HG02840 (cell line): ENCODE measurements at regions not wholly inside any gene's neighbourhood (a gene's known extent, or its start where the extent isn't known, plus 50 kb on each side); places are given as distances from the start of the nearest gene placed in this dataset.
"Not testable (repeated sequence)": the region's sequence is repeated elsewhere in the genome, so short reads cannot be mapped to it uniquely, and the experiment has no call there.

Experiments used
- ATAC-seq: cut with Tn5 transposase; IDR thresholded peaks from one replicate; pipeline ENCODE4 v1.9.1; 2021; ENCODE audit warnings: mild to moderate bottlenecking, moderate library complexity, moderate number of reproducible peaks; ENCODE audit not compliant: unreplicated experiment, low FRiP score

DNA sequence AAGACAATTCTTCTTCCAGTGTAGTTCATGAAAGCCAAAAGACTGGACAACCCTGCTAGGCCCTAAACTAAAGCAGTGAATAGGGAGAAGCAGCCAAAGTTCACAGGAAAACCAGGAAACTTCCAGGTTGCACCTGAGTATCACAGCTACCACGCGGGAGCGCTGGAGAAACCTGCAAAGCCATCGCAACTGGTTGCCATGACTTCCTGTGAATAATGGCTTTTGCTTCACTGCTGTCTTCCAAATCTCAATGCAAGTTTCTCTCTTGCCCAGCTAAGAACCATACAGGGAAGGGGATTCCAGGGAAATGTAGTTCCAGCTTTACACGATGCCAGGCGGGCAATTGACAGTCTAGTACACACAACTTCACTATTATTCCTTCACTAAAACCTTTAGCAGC, 114.1 kb downstream of the GXYLT1 start:
- no peak for ATAC-seq

DNA sequence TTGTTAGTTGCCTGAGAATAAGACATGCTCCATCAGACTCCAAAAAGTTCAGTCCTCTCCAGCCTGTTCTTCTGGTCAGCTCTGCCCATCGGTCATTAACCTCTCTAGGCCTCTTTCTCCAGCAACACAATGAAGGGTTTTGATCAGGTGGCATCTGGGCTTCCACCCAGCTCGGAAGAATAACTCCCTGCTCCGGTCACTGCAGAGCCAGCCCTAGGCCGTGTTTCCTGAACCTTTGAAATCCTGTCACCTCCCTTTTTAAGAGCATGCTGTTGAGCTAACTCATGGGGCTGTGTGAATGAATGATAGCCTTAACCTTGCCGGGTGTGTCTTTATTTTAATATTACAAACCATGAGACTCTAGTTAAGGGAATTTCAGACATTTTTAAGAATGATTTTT, 117.1 kb downstream of the GXYLT1 start:
- no peak for ATAC-seq

DNA sequence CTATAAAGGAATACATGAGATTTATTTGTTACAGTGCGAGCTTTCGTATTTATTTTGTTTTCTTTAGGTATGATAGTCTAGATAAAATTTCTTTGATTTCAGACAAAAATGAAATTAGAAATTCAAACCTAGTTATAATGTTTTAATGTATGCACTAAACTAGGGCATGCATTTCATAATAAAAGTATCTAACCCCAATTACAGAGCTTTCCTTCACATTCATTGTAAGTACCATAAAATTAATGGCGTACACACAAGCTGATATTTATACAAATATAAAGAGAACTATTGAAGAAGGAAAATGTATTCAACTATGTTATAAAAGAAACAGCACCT, 120.2 kb downstream of the GXYLT1 start:
- ATAC-seq, result no peak

DNA sequence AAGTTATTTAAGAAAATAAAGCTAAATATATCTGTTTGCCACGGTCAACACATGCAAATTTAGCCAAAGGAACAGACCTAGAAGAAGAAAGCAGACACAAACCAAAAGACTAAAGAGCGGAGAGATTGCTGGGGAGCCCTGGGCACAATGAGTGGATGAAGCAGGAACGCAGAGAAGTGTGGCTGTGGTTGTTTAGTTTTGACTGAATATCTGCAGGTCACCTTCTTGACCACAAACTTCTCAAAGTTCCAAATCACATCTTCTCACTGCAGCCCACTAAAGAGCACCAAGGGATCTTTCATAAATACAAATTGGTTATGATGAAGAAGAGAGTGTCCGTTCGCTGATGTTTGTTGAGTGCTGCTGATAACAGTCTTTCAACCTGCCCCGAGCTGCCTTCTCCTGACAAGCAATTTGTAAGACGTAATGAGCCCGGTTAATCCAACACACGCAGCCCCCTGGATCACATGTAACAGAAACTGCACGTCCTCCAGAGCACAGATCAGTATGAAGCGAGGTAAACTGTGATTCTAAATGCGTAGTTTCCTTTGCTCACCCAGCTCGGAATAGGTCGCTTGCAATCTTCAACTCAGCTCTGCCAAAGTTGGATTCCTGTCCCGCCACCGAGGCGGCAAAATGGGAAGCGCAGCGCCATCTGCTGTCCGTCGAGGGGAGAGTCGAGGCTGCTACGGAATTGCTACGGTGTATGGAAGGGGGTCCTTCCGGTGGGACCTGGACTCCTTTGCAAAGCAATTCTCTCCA, 120.8 kb downstream of the GXYLT1 start:
- peak; percentile 63 for ATAC-seq

DNA sequence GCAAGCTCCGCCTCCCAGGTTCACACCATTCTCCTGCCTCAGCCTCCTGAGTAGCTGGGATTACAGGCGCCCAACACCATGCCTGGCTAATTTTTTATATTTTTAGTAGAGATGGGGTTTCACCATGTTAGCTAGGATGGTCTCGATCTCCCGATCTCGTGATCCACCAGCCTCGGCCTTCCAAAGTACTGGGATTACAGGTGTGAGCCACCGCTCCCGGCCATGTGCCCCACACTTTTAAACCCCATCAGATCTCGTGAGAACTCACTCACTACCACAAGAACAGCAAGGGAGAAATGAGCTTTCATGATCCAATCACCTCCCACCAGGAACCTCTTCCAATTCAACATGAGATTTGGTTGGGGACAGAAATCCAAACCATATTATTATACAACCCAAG, 122.7 kb downstream of the GXYLT1 start:
- not testable (repeated sequence) for ATAC-seq

DNA sequence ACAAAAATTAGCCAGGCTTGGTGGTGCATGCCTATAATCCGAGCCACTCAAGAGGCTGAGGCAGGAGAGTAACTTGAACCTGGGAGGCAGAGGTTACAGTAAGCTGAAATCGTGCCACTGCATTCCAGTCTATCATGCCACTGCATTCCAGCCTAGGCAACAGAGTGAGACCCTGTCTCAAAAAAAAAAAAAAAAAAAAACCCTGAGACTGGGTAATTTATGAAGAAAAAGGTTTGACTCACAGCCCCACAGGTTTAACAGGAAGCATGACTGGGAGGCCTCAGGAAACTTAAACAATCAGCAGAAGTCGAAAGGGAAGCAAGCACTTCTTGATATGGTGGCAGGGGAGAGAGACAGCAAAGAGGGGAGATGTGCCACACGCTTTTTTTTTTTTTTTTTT, 123.2 kb downstream of the GXYLT1 start:
- no peak for ATAC-seq

DNA sequence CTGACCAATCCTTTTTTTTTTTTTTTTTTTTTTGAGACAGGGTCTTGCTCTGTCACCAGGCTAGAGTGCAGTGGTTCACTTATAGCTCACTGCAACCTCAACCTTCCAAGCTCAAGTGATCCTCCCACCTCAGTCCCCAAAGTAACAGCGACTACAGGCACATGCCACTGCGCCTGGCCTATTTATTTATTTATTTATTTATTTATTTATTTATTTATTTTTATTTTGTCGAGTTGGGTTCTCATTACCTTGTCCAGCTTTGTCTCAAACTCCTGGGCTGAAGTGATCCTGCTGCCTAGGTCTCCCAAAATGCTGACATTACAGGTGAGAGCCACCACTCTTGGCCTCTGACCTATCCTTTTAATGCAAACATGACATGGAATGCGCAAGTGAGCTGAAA, 124.4 kb downstream of the GXYLT1 start:
- no peak for ATAC-seq

DNA sequence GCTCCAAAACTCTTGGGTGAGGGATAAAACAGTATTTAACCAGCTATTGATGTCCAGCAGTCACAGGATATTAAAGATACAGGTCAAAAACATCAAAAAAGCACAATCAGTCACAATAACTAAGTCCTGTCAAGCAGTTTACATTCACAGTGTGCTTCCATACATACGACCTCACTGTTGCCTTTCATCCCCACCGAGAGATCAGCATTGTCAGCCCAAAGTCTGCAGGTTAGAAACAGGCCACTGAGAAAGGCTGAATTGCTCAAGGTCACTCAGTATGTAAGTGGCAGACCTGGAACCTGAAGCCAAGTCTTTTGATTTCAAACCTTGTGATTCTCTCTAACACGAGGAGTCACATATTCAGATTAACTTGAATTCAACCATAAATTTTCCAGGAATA, 124.9 kb downstream of the GXYLT1 start:
- no peak for ATAC-seq

DNA sequence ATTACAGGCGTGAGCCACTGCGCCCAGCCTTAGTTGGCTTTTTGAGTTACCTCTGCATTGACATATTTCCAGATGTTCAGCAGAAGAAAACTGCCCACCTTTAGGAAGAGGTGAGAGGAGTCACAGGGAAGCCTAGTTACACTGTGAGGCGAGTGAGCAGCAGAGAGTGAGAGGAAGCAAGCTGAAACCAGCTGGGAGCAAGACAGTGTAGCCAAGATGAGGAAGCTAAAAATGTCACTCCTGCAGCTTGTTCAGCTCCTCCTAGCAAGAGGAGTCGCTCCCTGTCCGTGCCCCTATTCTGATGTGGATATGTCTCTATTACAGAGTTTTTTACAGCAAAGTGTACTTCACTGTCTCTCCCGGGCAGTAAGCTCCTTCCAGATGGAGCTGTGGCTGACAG, 127.6 kb downstream of the GXYLT1 start:
- ATAC-seq, result no peak

DNA sequence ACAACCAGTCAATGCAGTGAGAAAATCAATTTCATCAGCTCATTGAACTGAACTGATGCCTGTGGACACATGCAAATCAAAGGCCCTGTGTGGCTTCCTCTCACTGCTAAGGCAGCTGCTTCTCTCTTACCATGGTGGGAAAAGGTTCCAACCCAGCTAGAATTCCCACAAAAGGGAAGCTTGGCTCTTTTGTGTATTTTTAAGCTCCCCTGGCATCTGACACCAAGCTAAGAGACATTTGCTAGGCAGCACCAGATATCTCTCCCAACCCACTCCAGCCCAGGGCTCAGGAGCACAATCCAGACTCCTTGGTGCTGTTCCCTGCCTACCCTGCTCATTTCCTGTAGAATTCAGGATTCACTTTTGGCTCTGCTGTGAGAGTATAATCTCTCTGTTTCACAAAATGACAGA, 129.6 kb downstream of the GXYLT1 start:
- ATAC-seq, result no peak

DNA sequence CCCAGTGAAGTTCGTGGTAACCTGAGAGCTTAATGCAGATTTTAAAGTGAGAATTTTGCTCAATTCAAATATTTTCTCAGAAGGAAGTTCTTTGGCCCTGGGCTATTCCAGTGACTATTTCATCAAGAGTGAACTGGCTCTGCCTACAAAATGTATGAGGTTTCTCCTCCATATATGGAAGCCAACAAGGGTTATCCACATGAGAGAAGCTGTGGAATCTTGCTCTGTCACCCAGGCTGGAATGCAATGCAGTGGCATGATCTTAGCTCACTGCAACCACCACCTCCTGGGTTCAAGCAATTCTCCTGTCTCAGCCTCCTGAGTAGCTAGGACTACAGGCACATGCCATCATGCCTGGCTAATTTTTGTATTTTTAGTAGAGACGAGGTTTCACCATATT, 132.2 kb downstream of the GXYLT1 start:
- ATAC-seq, result not testable (repeated sequence)

DNA sequence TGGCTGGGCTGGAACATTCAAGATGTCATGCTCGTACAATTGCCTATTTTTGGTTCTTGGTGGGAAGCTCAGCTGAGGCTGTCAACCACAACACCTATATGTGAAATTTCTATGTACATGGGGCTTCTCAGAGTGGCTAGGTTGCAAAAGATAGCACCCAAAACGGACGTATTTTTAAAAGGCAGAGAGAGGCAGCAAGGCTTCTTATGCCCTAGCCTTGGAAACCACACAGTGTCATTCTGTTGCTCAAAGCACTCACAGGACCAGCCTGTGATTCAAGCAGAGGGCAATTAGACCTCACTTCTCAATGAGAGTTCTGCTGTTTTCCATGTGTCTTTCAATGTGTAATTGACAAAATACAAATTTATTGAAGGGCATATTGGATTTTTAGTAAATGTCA, 134.0 kb downstream of the GXYLT1 start:
- no peak for ATAC-seq

DNA sequence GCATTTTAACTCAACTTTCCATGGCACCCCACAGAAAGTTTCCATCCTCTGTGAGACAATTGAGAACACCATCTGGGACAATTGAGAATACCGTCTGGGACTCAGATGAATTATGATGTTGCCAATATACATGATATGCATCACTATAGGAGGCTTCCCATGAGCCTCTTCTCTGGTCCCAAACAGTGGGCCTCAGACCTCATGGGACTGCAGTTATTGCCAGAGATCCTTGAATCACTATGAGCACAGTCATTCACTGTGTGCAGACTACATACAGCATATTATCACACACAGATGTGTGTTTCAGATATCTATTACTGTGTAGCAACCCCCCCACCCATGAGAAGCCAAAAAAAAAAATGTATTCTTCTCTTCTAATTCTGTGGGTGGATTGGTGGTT, 134.4 kb downstream of the GXYLT1 start:
- no peak for ATAC-seq

DNA sequence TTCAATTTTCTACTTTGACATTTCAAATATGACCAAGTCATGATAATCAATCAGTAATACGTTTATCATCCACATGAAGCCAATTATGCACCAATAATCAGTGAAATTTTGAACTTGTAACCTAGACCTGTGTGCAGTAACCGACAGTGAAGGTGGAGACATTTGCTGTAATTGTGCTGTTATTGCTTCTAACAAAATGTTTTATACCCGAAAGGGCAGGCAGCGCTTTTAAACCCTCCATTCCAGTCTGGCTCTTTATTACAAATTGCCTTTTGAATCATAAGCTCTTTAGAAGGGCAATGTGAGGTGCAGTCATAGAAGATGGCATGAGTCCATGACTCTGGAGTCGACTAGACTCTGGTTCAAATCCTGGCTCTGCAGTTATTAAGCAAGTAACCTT, 135.7 kb downstream of the GXYLT1 start:
- no peak for ATAC-seq

DNA sequence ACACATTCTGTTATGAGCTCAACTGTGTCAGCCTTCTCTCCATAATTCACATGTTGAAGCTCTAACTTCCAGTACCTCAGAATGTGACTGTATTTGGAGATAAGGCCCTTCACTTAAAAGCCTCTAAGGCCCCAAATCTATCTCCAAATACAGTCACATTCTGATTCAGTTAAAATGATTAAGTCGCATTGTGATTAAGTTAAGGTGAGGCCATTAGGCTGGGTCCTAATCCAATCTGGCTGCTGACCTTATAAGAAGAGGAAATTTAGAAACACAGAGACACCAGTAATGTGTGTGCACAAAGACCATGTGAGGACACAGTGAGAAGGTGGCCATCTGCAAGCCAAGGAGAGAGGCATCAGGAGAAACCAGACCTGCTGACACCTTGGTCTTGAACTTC, 141.6 kb downstream of the GXYLT1 start:
- ATAC-seq, result no peak

DNA sequence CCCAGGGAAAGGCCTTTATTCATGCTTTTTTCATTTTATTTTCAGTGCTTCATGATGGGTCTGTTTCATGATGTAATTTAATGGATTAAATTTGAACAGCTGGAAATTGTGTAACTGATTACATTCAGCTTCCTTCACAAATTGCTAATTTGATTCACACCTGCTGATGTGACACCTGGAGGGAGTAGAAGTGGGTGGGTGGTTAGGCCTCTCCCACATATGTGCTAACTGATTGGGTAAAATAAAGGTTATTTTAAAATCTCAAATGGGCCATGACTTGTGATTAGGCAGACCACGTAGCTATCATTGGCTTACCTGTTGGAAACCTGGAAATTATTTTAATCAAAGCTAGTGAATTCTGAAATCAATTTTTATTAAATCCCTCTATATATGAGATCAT, 142.1 kb downstream of the GXYLT1 start:
- ATAC-seq, result no peak

DNA sequence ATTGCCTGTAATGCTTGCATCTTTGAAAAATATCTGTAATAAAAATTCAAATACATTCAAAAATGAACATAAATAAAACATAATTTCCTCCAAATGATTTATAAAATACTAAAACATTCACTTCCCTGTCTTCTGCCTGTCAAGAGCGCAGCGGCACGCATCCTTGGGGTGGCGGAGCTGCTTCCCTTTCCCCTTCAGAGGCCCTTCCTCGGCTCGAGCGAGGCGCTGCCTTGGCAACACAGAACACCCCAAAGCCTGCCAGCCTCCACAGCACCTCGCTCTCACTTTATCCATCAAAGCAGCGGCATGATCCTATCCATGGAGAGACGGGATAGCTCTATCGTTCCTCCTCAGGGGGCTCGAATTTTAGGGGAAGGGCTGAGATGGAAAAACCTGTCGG, 146.2 kb downstream of the GXYLT1 start:
- ATAC-seq, result no peak

DNA sequence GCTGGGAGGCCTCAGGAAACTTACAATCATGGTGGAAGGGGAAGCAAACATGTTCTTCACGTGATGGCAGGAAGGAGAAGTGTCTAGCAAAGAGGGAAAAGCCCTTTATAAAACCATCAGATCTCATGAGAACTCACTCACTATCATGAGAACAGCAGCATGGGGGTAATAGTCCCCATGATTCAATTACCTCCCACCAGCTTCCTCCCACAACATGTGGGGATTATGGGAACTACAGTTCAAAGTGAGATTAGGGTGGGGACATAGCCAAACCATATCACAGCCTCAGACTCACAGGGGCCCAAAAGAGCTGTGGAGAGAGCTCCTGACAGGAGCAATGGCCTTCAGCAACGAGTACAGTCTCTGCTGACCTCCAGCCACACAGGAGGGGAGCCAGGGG, 151.4 kb downstream of the GXYLT1 start:
- no peak for ATAC-seq

DNA sequence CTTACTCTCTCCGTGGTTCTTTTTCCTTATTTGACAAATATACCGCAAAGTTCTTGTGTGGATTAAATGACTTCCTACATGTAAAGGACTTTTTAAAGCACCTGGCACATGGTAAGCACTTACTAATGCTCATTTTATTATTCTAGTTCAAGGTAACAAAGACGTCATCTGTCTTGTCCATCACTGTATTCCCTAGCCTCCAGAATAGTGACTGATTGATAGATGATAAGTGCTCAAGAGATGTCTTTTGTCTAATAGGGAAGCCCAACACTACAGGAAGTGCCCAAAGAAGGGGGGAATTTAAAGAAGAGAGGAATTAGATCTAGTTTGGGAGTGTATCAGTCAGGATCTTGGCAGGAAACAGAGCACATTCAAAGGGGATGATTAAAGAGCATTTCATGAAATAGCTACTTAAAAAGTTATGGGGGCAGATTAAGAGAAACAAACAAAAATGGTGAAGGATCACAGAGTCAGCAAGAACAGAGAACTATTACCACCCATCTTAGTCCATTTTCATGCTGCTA, 151.9 kb downstream of the GXYLT1 start:
- no peak for ATAC-seq

DNA sequence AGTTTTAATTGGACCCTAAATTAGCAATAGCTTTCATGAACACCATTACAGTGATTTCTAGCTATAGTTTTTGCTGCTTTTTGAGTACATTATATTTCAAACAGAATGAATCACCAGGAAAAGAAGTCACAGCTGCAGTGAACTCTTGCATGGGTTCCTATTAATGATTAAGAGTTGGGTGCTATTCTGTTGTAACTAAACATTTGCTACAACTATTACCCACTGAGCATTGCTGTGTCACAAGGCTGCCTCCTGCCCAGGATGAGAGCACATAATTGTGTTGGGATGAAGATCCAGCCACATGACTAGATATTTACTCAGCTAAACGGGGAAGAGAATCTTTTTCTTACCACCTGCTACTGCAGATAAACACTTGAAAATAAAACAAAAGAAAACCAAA, 152.7 kb downstream of the GXYLT1 start:
- ATAC-seq, result no peak

DNA sequence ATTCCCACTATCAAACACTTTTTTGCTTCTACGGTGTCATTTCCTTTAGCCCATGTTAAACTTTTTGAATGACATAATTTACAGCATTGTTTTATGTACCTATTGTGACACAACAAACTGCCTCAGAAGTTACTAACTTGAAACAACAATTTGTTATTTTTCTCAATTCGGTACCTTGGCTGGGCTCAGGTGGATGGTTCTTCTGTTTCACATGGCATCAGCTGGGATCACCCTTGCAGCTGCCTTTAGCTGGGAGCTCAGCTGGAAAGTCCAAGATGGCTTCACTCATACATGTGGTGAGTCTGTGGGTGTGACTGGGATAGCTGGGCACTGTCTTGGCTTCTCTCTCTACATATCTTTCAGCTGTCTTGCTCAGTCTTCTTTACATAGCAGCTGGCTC, 156.0 kb downstream of the GXYLT1 start:
- no peak for ATAC-seq

DNA sequence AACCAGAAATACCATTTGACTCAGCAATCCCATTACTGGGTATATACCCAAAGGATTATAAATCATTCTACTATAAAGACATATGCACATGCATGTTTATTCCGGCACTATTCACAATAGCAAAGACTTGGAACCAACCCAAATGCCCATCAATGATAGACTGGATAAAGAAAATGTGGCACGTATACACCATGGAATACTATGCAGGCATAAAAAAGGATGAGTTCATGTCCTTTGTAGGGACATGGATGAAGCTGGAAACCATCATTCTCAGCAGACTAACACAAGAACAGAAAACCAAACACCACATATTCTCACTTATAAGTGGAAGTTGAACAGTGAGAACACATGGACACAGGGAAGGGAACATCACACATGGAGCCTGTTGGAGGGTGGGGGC, 158.2 kb downstream of the GXYLT1 start:
- not testable (repeated sequence) for ATAC-seq

DNA sequence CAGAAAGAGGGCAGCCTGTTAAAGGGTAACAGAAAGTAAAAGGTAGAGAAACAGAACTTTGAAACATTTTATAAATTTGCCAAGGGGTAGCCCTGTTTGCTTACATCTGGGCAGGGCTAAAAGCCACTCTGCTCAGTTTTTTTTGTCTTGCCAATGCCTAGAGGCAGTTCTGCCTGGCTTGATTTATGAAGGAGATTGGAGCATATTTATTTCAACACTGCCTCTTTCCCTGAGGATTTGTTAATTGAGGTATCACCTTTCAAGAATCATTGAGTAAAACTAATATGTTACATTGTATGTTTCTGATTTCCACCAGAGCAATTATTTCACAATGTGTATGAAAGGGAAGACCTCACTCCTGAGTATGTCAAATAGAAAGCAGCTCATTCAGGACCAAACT, 160.8 kb downstream of the GXYLT1 start:
- ATAC-seq, result no peak
